ENCODE measurements at regions not wholly inside any gene's neighbourhood (a gene's known extent, or its start where the extent isn't known, plus 50 kb on each side); places are given as distances from the start of the nearest gene placed in this dataset.

DNA sequence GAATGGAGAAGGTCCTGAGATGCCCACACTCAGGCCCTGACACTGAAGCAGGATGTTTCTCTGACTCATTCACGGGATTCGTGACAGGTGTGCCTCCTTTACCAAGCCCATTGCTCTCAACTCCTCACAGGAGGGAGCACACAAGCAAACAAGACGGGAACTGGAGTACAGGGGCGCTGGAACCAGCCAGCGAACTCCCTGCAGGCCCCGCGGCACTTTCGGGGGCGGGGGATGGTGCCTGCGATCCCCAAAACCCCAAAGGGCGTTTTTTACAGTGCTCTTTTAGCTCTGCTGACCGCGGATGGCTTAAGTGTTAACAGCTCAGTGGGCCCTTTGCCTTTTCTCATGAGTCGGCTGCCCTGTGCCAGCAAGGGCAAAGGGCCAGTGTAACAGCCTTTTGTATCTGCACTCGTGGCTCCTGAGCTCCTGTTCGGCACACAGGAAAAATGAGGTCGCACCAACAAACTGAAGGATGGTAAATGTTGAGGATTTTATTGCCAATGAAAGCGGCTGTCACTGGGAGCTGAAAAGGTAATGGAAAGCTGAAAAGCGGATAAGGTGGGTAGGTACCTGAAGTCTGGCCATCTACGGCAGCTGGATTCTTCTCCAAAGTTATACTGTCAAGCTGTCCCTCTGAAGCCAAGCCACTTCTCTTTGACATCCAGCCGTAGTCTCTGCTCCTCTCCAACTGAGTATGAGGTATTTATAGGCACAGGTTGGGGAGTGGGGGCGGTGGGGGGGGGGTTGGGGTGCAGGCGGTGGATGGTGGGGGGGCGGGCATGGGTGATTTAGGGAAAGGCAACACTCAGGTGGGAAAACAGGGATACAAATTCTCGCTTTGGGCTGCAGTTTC is 65.0 kb upstream of the TRPC4 start:
- no peak for DNase-seq (ENCODE audit: low spot score)

GRCh38 chr13:37929308-37929707 is 59.7 kb upstream of the TRPC4 start:
- DNase-seq (ENCODE audit: low spot score), result no peak

DNA sequence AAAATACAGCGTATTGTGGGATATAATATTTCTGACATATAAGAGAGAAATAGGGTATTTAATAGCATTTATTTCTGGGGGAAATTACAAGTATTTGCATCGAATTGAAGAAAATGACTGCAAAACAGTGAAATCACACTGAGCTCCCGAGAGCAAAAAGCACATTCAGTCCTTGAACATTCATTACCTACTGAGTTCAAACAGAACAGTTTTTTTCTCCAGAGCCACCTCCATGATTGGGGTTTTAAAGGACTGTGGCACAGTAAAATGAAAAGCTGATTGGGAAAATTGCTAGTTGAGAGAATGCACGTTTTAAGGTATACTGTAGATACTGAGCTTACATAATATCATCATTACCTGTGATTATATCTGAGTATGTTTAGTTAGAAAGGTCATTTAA is 58.0 kb upstream of the TRPC4 start:
- DNase-seq (ENCODE audit: low spot score), result no peak

GRCh38 chr13:37925878-37926473 is 56.4 kb upstream of the TRPC4 start:
- no peak for DNase-seq (ENCODE audit: low spot score)

DNA sequence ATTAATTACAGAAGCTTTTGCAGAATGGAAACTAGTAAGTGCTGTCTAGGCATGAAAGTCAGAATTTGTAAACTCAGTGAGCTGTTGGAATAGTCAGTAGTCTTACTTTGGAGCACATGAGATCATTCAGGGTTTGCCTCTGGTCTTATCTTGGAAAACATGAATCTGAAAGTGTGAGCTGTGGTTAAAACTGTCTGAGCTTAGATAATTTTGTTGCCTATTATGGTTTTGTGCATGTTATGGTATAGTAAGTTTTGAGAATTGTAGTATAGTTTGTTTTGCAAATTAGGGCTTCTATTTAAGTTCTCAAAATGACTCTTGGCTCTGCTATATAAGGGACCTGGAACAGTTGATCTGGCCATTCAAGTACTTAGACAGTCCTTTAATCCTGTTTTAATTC is 53.7 kb upstream of the TRPC4 start:
- no peak for DNase-seq (ENCODE audit: low spot score)

GRCh38 chr13:37919329-37919880 is 49.8 kb upstream of the TRPC4 start:
- DNase-seq (ENCODE audit: low spot score), result no peak
